ENCODE measurements at regions not wholly inside any gene's neighbourhood (a gene's known extent, or its start where the extent isn't known, plus 50 kb on each side); places are given as distances from the start of the nearest gene placed in this dataset.

DNA sequence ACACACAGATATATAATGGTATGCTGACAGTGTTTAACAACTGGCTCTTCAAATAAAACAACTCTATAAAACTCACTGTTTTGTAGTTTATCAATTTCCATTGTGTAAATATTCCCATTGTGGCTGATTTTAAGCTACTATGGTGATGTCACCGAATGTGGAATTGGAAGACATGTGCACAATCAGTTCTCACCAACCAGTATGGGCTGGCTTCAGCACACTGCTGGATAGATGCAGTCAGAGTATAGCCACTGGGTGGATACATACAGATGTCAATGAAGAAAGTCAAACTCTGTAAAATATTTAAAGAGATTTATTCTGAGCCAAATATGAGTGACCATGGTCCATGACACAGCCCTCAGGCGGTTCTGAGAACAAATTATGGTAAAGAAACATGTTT lies 475.9 kb upstream of the SMARCA2 start:
- H4K20me1 ChIP-seq (ENCODE audit: control insufficient read depth, extremely low read depth, insufficient read depth, low read length) = no peaks in the 10 kb centered on the region
- dilution Hi-C loops (cut with MboI; ENCODE audit: extremely low pct_ligation_motif_present, low sequenced_read_pairs) = no loop called here
- TF ChIP-seq, protein P1, sequence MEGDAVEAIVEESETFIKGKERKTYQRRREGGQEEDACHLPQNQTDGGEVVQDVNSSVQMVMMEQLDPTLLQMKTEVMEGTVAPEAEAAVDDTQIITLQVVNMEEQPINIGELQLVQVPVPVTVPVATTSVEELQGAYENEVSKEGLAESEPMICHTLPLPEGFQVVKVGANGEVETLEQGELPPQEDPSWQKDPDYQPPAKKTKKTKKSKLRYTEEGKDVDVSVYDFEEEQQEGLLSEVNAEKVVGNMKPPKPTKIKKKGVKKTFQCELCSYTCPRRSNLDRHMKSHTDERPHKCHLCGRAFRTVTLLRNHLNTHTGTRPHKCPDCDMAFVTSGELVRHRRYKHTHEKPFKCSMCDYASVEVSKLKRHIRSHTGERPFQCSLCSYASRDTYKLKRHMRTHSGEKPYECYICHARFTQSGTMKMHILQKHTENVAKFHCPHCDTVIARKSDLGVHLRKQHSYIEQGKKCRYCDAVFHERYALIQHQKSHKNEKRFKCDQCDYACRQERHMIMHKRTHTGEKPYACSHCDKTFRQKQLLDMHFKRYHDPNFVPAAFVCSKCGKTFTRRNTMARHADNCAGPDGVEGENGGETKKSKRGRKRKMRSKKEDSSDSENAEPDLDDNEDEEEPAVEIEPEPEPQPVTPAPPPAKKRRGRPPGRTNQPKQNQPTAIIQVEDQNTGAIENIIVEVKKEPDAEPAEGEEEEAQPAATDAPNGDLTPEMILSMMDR (optimal IDR thresholded peaks at IDR 0.05 in 1 of 3, IDR thresholded peaks at IDR 0.05 in 1 of 3, conservative IDR thresholded peaks at IDR 0.05 in 1 of 3; ENCODE audit: extremely low read depth in 1 of 3, insufficient read depth in 2 of 3, low read length in 3 of 3) = no peak
- TF ChIP-seq EZH2 (IDR thresholded peaks at IDR 0.05; ENCODE audit: low read length) = no peak
- H2AFZ ChIP-seq (ENCODE audit: control insufficient read depth, low read length) = no peak overlapping the region
- H3K4me3 ChIP-seq (ENCODE audit: control insufficient read depth in 2 of 3, extremely low read depth in 1 of 3, insufficient read depth in 2 of 3, low read depth in 1 of 3, low read length in 3 of 3) = no peak overlapping the region
- no peak for FAIRE-seq
- H3K79me2 ChIP-seq (ENCODE audit: control insufficient read depth, insufficient read depth, low read length) = no peaks in the 10 kb centered on the region
- no peak overlapping the region for H3K27ac ChIP-seq (ENCODE audit: control insufficient read depth, insufficient read depth, low read length)
- H3K9me1 ChIP-seq (ENCODE audit: control insufficient read depth, extremely low read depth, insufficient read depth, low read length) = no peaks in the 10 kb centered on the region
- no peaks in the 10 kb centered on the region for H3K4me1 ChIP-seq (ENCODE audit: control insufficient read depth, extremely low read depth, insufficient read depth, low read length)
- no peak for DNase-seq (ENCODE audit: low read depth, low spot score)
- no peaks in the 10 kb centered on the region for H3K9me3 ChIP-seq (ENCODE audit: control insufficient read depth, low read depth, low read length)
- H3K27me3 ChIP-seq (ENCODE audit: control insufficient read depth, extremely low read depth, insufficient read depth, low read length) = no peaks in the 10 kb centered on the region
- no peaks in the 10 kb centered on the region for H3K36me3 ChIP-seq (ENCODE audit: control insufficient read depth in 2 of 2, extremely low read depth in 1 of 2, insufficient read depth in 2 of 2, low read length in 2 of 2)
- H3K4me2 ChIP-seq (ENCODE audit: control insufficient read depth, extremely low read depth, insufficient read depth, low read depth, low read length) = no peak overlapping the region
- no peak overlapping the region for H3K9ac ChIP-seq (ENCODE audit: control insufficient read depth, extremely low read depth, insufficient read depth, low read length)

DNA sequence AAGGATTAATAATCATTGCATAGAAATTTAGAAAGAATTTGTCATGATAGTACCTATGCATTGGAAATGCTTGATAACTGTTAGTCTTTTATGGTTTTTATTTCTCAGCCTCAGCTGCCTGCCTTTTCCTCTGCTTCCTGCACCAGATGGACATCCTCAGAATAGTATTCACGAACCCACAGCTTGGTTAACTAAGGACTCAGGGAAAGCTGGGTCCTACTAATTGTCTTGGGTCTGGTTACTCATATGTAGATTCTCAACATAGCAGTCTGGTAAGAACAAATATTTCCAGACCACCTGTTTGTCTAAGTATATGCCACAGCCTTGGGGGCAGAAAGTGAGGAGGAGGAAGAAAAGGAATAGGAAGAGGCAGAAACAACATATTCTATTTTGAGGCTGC lies 464.5 kb upstream of the SMARCA2 start:
- no peaks in the 10 kb centered on the region for H3K36me3 ChIP-seq (ENCODE audit: control insufficient read depth in 2 of 2, extremely low read depth in 1 of 2, insufficient read depth in 2 of 2, low read length in 2 of 2)
- no peaks in the 10 kb centered on the region for H3K9me3 ChIP-seq (ENCODE audit: control insufficient read depth, low read depth, low read length)
- no peak overlapping the region for H2AFZ ChIP-seq (ENCODE audit: control insufficient read depth, low read length)
- H3K4me1 ChIP-seq (ENCODE audit: control insufficient read depth, extremely low read depth, insufficient read depth, low read length) = no peaks in the 10 kb centered on the region
- H3K27ac ChIP-seq (ENCODE audit: control insufficient read depth, insufficient read depth, low read length) = no peak overlapping the region
- no peaks in the 10 kb centered on the region for H3K27me3 ChIP-seq (ENCODE audit: control insufficient read depth, extremely low read depth, insufficient read depth, low read length)
- TF ChIP-seq EZH2 (IDR thresholded peaks at IDR 0.05; ENCODE audit: low read length) = no peak
- TF ChIP-seq, protein P1 (optimal IDR thresholded peaks at IDR 0.05 in 1 of 3, IDR thresholded peaks at IDR 0.05 in 1 of 3, conservative IDR thresholded peaks at IDR 0.05 in 1 of 3; ENCODE audit: extremely low read depth in 1 of 3, insufficient read depth in 2 of 3, low read length in 3 of 3) = no peak
- no peak overlapping the region for H3K4me3 ChIP-seq (ENCODE audit: control insufficient read depth in 2 of 3, extremely low read depth in 1 of 3, insufficient read depth in 2 of 3, low read depth in 1 of 3, low read length in 3 of 3)
- H3K79me2 ChIP-seq (ENCODE audit: control insufficient read depth, insufficient read depth, low read length) = no peaks in the 10 kb centered on the region
- H4K20me1 ChIP-seq (ENCODE audit: control insufficient read depth, extremely low read depth, insufficient read depth, low read length) = no peaks in the 10 kb centered on the region
- no peak for DNase-seq (ENCODE audit: low read depth, low spot score)
- dilution Hi-C loops (cut with MboI; ENCODE audit: extremely low pct_ligation_motif_present, low sequenced_read_pairs) = no loop called here
- no peak overlapping the region for H3K4me2 ChIP-seq (ENCODE audit: control insufficient read depth, extremely low read depth, insufficient read depth, low read depth, low read length)
- no peak overlapping the region for H3K9ac ChIP-seq (ENCODE audit: control insufficient read depth, extremely low read depth, insufficient read depth, low read length)
- H3K9me1 ChIP-seq (ENCODE audit: control insufficient read depth, extremely low read depth, insufficient read depth, low read length) = no peaks in the 10 kb centered on the region
- FAIRE-seq = no peak
